ENCODE measurements at regions not wholly inside any gene's neighbourhood (a gene's known extent, or its start where the extent isn't known, plus 50 kb on each side); places are given as distances from the start of the nearest gene placed in this dataset.

GRCh38 chr4:177161781-177162180 lies 147.9 kb upstream of the NEIL3 start:
- H3K4me1 ChIP-seq (ENCODE audit: control insufficient read depth in 1 of 2, insufficient read depth in 2 of 2, low read length in 2 of 2): no peaks in the 10 kb centered on the region
- no peaks in the 10 kb centered on the region for H3K36me3 Mint-ChIP-seq
- H3K9me3 Mint-ChIP-seq: peaks cover 0 to 13% (median 4%) of the 10 kb centered on the region in 7 donors
- no peak overlapping the region for H3K4me2 ChIP-seq (replicated peaks; ENCODE audit: extremely low read depth, low read length, poor library complexity, severe bottlenecking)
- H3K4me3 Mint-ChIP-seq: no peak overlapping the region
- H4K20me1 ChIP-seq (ENCODE audit: insufficient read depth, low read length): no peaks in the 10 kb centered on the region
- H3K79me2 ChIP-seq (ENCODE audit: insufficient read depth, low read length): no peaks in the 10 kb centered on the region
- no peak for TF ChIP-seq CTCF (IDR thresholded peaks at IDR 0.05)
- intact Hi-C loops (cut with micrococcal nuclease): no loop called here
- H3K9ac ChIP-seq (ENCODE audit: insufficient read depth, low read length, poor library complexity, severe bottlenecking): no peak overlapping the region
- no peak overlapping the region for H2AFZ ChIP-seq (ENCODE audit: insufficient read depth, low read depth, low read length, poor library complexity, severe bottlenecking)
- H3K27me3 Mint-ChIP-seq (ENCODE audit: low read depth in 3 of 3): peaks cover 0 to 4% (median 2%) of the 10 kb centered on the region in 3 donors
- H3K9me3 ChIP-seq (replicated peaks in 1 of 2; ENCODE audit: control insufficient read depth in 1 of 2, insufficient read depth in 1 of 2, low read length in 2 of 2): peaks cover 0 to 3% of the 10 kb centered on the region in 2 donors
- H3K27me3 ChIP-seq (ENCODE audit: control insufficient read depth in 2 of 2, insufficient read depth in 2 of 2, low read length in 2 of 2): no peaks in the 10 kb centered on the region
- H3K27ac ChIP-seq (ENCODE audit: low read depth in 1 of 2, low read length in 2 of 2): no peak overlapping the region
- H3K4me1 Mint-ChIP-seq: no peaks in the 10 kb centered on the region
- no peaks in the 10 kb centered on the region for H3K36me3 ChIP-seq (replicated peaks in 1 of 2; ENCODE audit: control insufficient read depth in 1 of 2, insufficient read depth in 2 of 2, low read length in 2 of 2)
- no peak overlapping the region for H3K4me3 ChIP-seq (replicated peaks in 1 of 3; ENCODE audit: low read depth in 2 of 3, low read length in 3 of 3)
- DNase-seq: no peak
- no peak overlapping the region for H3K27ac Mint-ChIP-seq

GRCh38 chr4:177163532-177163931 lies 146.1 kb upstream of the NEIL3 start:
- intact Hi-C loops (cut with micrococcal nuclease): no loop called here
- H3K4me1 Mint-ChIP-seq: no peaks in the 10 kb centered on the region
- Histone ChIP-seq H3K9ac (ENCODE audit: insufficient read depth, low read length, poor library complexity, severe bottlenecking) (no peak overlapping the region), H2AFZ (ENCODE audit: insufficient read depth, low read depth, low read length, poor library complexity, severe bottlenecking) (no peak overlapping the region), H3K27ac (ENCODE audit: low read depth in 1 of 2, low read length in 2 of 2) (no peak overlapping the region), H4K20me1 (ENCODE audit: insufficient read depth, low read length) (no peaks in the 10 kb centered on the region), H3K4me1 (ENCODE audit: control insufficient read depth in 1 of 2, insufficient read depth in 2 of 2, low read length in 2 of 2) (no peaks in the 10 kb centered on the region), H3K9me3 (replicated peaks in 1 of 2; ENCODE audit: control insufficient read depth in 1 of 2, insufficient read depth in 1 of 2, low read length in 2 of 2) (peaks cover 0 to 3% of the 10 kb centered on the region in 2 donors), H3K4me3 (replicated peaks in 1 of 3; ENCODE audit: low read depth in 2 of 3, low read length in 3 of 3) (no peak overlapping the region), H3K36me3 (replicated peaks in 1 of 2; ENCODE audit: control insufficient read depth in 1 of 2, insufficient read depth in 2 of 2, low read length in 2 of 2) (no peaks in the 10 kb centered on the region), H3K4me2 (replicated peaks; ENCODE audit: extremely low read depth, low read length, poor library complexity, severe bottlenecking) (no peak overlapping the region), H3K27me3 (ENCODE audit: control insufficient read depth in 2 of 2, insufficient read depth in 2 of 2, low read length in 2 of 2) (no peaks in the 10 kb centered on the region), H3K79me2 (ENCODE audit: insufficient read depth, low read length) (no peaks in the 10 kb centered on the region)
- no peak overlapping the region for H3K27ac Mint-ChIP-seq
- no peak for TF ChIP-seq CTCF (IDR thresholded peaks at IDR 0.05)
- H3K36me3 Mint-ChIP-seq: no peaks in the 10 kb centered on the region
- WGBS (ENCODE audit: insufficient coverage): 80% methylated on average over 2 of the region's 4 CpGs
- no peak for DNase-seq
- H3K4me3 Mint-ChIP-seq: no peak overlapping the region
- peaks cover 0 to 11% (median 3%) of the 10 kb centered on the region in 7 donors for H3K9me3 Mint-ChIP-seq
- peaks cover 0 to 2% (median 2%) of the 10 kb centered on the region in 3 donors for H3K27me3 Mint-ChIP-seq (ENCODE audit: low read depth in 3 of 3)

Data from CD14-positive monocyte (primary cell).